ENCODE measurements at regions not wholly inside any gene's neighbourhood (a gene's known extent, or its start where the extent isn't known, plus 50 kb on each side); places are given as distances from the start of the nearest gene placed in this dataset.

GRCh38 chr18:21928925-21929324, 188.3 kb downstream of the MIB1 start:
- Histone ChIP-seq H3K9ac (no peak overlapping the region), H3K4me2 (no peak overlapping the region), H4K20me1 (ENCODE audit: low read depth) (peaks cover 8% of the 10 kb centered on the region), H3K79me2 (ENCODE audit: low read depth) (no peaks in the 10 kb centered on the region), H3K4me1 (peaks cover 14% of the 10 kb centered on the region), H3K27ac (no peak overlapping the region), H2AFZ (replicated peaks) (no peak overlapping the region), H3K4me3 (no peak overlapping the region), H3K36me3 (no peaks in the 10 kb centered on the region), H3K27me3 (peaks cover 100% of the 10 kb centered on the region), H3K9me3 (ENCODE audit: low read depth) (no peaks in the 10 kb centered on the region), H3F3A (ENCODE audit: low read depth) (peaks cover 7% of the 10 kb centered on the region)
- Mint-ChIP-seq H3K9me3 (no peaks in the 10 kb centered on the region), H3K4me1 (peaks cover 7% of the 10 kb centered on the region), H3K27me3 (ENCODE audit: insufficient read depth, low read depth) (peaks cover 3% of the 10 kb centered on the region), H3K4me3 (no peak overlapping the region), H3K27ac (no peak overlapping the region), H3K36me3 (no peaks in the 10 kb centered on the region)
- TF ChIP-seq CTCF (IDR thresholded peaks at IDR 0.05) = peak; percentile 26
- no peak for TF ChIP-seq EZH2phosphoT487 (IDR thresholded peaks at IDR 0.05)
- no peak for TF ChIP-seq EZH2 (IDR thresholded peaks at IDR 0.05)
- no peak for DNase-seq (ENCODE audit: low spot score)

DNA sequence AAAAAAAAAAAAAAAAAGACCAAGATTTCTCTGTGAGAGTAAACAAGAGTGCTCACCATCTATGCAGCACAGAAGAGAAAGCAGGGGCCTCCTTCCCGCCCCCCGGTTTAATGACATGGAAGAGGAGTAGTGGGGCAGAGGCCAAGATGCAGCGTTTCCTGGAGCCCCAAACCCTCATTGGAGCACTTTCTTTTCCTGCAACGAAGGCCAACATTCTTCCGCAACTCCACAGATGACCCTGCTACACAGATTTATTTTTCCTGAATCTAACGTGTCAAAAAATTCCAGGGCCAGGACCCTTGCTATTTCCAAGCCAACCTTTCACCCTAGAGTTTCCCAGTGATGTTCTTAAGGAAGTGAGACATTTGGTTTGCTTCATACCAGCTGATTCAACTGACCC, 189.6 kb downstream of the MIB1 start:
- Histone ChIP-seq H3K27me3 (peaks cover 100% of the 10 kb centered on the region), H3K9ac (no peak overlapping the region), H3K4me1 (peaks cover 15% of the 10 kb centered on the region), H4K20me1 (ENCODE audit: low read depth) (peaks cover 10% of the 10 kb centered on the region), H3F3A (ENCODE audit: low read depth) (peaks cover 13% of the 10 kb centered on the region), H3K4me3 (no peak overlapping the region), H3K4me2 (no peak overlapping the region), H3K36me3 (no peaks in the 10 kb centered on the region), H3K9me3 (ENCODE audit: low read depth) (no peaks in the 10 kb centered on the region), H3K79me2 (ENCODE audit: low read depth) (no peaks in the 10 kb centered on the region), H2AFZ (replicated peaks) (no peak overlapping the region), H3K27ac (no peak overlapping the region)
- Mint-ChIP-seq H3K27ac (no peak overlapping the region), H3K27me3 (ENCODE audit: insufficient read depth, low read depth) (peaks cover 5% of the 10 kb centered on the region), H3K4me1 (peaks cover 7% of the 10 kb centered on the region), H3K36me3 (no peaks in the 10 kb centered on the region), H3K4me3 (no peak overlapping the region), H3K9me3 (no peaks in the 10 kb centered on the region)
- DNase-seq (ENCODE audit: low spot score) = no peak
- TF ChIP-seq EZH2 (IDR thresholded peaks at IDR 0.05) = no peak

DNA sequence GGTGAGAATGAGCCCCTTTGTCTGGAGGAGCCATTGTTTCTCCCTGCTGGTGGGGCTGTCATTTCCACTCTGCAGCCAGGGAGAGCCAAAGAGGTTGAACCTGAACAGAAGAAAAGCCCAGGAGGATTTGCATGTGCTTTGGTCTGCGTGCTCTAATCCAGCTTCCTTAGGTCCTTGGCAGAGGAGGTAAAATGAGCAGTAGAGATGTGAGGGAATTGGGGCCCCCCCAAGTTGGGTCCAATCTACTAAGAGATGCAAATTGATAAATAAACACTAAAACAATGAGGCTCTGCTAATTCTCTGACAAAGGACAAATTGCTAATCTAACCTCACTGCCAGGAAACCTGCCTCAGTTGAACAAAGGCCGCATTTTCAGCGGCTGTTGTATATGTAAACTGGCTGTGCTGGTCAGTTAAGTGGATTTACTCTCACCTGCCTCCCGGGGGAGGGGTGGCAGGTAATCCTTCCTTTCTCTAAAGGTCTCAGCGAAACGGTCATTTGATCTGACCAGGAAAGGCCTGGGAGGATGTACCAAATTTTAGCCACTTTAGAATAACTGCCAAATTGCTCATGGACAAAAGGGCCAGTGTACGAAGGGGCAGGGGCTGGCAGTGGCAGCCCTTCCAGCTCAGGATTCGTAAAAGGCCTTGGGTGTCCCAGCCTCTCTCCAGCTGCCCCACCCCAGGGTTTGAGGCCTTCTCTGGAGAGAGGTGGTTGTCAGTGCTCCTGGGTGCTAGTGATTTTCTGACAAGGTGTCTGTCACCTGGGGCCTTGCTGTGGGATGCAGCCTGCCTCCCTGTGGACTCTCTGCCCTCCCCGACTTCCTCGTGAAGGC, 193.6 kb downstream of the MIB1 start:
- Histone ChIP-seq H3K27me3 (peaks cover 100% of the 10 kb centered on the region), H3K4me2 (peak overlapping the region; percentile 14), H3K79me2 (ENCODE audit: low read depth) (no peaks in the 10 kb centered on the region), H3K27ac (no peak overlapping the region), H2AFZ (replicated peaks) (no peak overlapping the region), H3K4me1 (peaks cover 7% of the 10 kb centered on the region), H3K36me3 (no peaks in the 10 kb centered on the region), H3F3A (ENCODE audit: low read depth) (peaks cover 13% of the 10 kb centered on the region), H3K9me3 (ENCODE audit: low read depth) (no peaks in the 10 kb centered on the region), H3K4me3 (no peak overlapping the region), H3K9ac (no peak overlapping the region), H4K20me1 (ENCODE audit: low read depth) (peaks cover 10% of the 10 kb centered on the region)
- Mint-ChIP-seq H3K9me3 (no peaks in the 10 kb centered on the region), H3K4me1 (peaks cover 4% of the 10 kb centered on the region), H3K27me3 (ENCODE audit: insufficient read depth, low read depth) (peaks cover 8% of the 10 kb centered on the region), H3K27ac (no peak overlapping the region), H3K4me3 (no peak overlapping the region), H3K36me3 (no peaks in the 10 kb centered on the region)
- TF ChIP-seq EZH2phosphoT487 (IDR thresholded peaks at IDR 0.05) (peak; percentile 66), CTCF (IDR thresholded peaks at IDR 0.05) (peak; percentile 17), EZH2 (IDR thresholded peaks at IDR 0.05) (no peak)
- peak; percentile 56 for DNase-seq (ENCODE audit: low spot score)

DNA sequence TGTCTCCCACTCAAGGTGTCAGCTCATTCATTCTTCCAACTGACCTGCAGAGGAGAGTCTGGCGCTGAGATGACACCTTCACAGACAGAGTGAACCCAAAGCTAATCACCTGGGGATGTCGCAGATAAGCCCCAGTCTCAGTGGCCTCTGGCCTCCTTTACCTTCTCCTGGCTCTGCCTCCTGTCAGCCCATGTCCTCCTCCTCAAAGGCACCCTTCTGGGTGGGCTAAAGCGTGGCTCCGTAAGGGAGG, 194.1 kb downstream of the MIB1 start:
- no peak overlapping the region for H3K4me3 ChIP-seq
- peaks cover 4% of the 10 kb centered on the region for H3K4me1 Mint-ChIP-seq
- H3K9me3 Mint-ChIP-seq = no peaks in the 10 kb centered on the region
- DNase-seq (ENCODE audit: low spot score) = no peak
- no peak overlapping the region for H3K9ac ChIP-seq
- no peaks in the 10 kb centered on the region for H3K36me3 ChIP-seq
- H4K20me1 ChIP-seq (ENCODE audit: low read depth) = peaks cover 10% of the 10 kb centered on the region
- H3K4me3 Mint-ChIP-seq = no peak overlapping the region
- no peak overlapping the region for H3K27ac Mint-ChIP-seq
- peaks cover 13% of the 10 kb centered on the region for H3F3A ChIP-seq (ENCODE audit: low read depth)
- TF ChIP-seq EZH2 (IDR thresholded peaks at IDR 0.05) (no peak), CTCF (IDR thresholded peaks at IDR 0.05) (no peak), EZH2phosphoT487 (IDR thresholded peaks at IDR 0.05) (no peak)
- no peaks in the 10 kb centered on the region for H3K36me3 Mint-ChIP-seq
- H3K4me1 ChIP-seq = peaks cover 7% of the 10 kb centered on the region
- H3K27me3 Mint-ChIP-seq (ENCODE audit: insufficient read depth, low read depth) = peaks cover 6% of the 10 kb centered on the region
- H3K27me3 ChIP-seq = peaks cover 100% of the 10 kb centered on the region
- H3K9me3 ChIP-seq (ENCODE audit: low read depth) = no peaks in the 10 kb centered on the region
- H3K4me2 ChIP-seq = no peak overlapping the region
- H3K27ac ChIP-seq = no peak overlapping the region
- H3K79me2 ChIP-seq (ENCODE audit: low read depth) = no peaks in the 10 kb centered on the region
- H2AFZ ChIP-seq (replicated peaks) = no peak overlapping the region

Data from neural progenitor cell (in vitro differentiated cells).